HT1080 (cell line): ENCODE measurements at regions not wholly inside any gene's neighbourhood (a gene's known extent, or its start where the extent isn't known, plus 50 kb on each side); places are given as distances from the start of the nearest gene placed in this dataset.

Experiments used
- DNase-seq: peaks from one replicate; pipeline ENCODE4 v3.0.0-alpha.2; 2015; ENCODE audit warnings: low read depth

DNA sequence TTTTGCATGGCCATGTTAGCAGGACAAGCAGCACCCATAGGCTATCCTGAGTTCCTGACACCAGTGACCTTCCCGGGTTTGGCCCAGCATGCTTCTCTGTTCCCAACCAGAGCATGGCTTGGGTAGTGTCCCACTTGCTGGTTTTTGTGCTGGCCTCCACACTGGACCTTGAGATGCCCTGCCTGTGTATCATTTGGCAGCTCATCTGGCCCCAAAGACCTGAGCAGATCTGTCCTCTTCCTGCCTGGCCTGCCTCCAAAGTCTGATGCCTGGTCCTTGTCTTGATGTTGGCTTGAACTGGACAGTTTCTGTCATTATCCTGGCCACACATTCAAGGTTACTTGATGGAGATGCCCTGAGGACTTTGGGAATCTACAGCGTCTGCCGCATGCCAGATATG, 590.7 kb upstream of the KLF4 start:
- DNase-seq: no peak

DNA sequence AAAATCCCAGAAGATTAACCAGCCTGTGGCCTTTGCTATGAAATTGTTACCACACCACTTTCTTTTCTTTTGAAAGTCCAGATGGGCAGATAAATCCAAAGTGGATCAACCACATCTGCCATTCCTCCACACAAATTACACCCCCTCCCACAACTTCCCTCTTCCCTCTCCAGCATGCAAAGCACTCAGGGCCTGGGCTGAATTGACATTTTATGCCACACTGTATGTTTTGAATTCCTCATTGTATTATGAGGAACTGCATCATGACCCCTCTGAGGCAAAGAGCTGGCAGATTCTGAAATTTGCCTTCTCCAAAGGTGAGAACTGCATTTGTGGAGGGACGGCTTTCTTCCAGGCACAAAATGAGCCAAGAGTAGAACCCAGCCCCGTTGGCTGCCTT, 589.2 kb upstream of the KLF4 start:
- DNase-seq: no peak

DNA sequence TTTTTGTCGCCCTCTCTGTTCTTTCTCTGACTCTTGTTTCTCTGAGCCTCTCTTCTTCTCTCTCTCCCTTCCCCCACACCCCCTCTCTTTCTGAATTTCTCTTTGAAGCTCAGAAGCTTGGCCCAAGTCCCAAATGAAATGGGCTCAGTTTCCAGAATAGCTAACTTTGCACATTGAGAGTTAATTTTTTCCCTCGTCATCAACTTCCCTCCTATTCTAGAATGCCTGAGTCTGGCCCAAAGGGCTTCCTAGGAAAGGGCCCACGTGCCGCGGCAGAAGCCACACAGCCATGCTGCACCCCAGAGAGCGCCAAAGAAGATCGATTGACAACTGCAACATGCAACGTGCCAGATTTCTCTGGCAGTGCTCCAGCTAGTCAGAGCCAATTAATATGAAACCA, 588.8 kb upstream of the KLF4 start:
- DNase-seq: no peak

DNA sequence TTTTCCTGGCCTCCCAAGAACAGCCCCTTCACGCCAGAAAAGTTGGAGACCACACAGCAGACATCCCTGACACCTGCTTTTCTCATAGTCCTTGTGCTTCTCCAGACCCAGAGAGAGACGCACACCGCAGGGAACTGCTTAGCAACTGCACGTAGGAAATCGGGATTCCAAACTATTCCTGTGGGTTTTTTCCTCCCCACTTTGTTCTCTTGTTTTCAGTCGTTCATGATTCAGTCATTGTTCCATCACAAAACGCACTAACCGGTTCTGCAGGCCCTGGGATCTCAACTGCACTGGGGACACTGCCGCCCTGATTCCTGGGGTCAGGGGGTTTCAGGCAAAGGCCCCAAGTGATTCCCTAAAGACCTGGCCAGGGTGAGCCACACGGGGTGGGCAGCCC, 588.0 kb upstream of the KLF4 start:
- DNase-seq: no peak

DNA sequence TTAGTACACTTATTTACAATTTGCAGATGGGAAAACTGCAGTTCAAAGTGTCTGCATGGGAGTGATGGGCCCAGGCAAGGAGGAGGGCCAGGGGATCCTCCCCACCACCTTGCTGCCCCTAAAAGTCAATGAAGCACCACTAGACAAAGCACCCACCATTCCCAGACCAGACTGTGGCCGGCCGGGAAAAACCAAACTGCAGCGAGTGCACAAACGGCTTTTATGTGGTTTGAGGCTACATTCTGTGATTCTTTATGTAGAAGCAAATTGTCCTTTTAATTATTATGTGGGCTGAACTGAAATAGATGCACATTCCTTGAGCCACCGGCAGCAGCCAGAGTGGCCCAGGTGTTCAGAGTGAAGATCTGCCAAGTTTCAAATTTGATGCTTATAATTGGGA, 585.3 kb upstream of the KLF4 start:
- DNase-seq: no peak

DNA sequence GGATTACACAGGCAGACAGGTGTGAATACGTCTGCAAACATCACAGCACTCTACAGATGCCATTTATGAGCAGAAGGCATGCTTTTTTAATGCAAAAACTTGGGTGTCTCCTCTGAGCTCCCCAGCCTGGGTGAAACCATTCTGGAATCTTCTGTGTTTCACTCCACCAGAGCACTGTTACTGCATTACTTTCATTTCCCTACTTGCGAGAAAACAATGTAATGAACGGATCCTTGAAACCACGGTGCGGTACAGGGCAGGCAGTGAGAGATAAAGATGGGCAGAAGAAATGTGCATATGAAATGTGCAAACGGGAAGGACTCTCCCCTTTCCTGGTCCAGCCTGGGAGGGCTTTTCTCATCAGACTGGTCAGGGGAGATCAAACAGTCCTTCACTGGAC, 584.3 kb upstream of the KLF4 start:
- no peak for DNase-seq

DNA sequence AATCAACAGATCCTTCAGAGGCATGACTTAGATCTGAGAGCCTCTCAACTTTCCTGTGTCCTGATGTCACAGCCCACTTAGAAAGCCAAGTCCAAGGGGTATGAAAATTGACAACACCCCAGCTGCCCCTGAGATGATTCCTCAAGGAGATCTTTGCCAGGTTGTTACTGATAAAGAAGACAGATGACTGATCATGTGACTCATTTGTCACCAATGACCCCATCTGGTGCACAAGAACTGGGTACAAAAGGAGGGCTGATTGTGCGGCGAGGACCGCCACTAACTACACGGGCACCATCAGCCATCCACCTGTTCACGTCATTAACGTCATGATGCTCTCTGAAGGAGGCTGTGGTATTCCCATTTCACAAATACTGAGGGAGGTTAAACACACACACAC, 583.2 kb upstream of the KLF4 start:
- no peak for DNase-seq

DNA sequence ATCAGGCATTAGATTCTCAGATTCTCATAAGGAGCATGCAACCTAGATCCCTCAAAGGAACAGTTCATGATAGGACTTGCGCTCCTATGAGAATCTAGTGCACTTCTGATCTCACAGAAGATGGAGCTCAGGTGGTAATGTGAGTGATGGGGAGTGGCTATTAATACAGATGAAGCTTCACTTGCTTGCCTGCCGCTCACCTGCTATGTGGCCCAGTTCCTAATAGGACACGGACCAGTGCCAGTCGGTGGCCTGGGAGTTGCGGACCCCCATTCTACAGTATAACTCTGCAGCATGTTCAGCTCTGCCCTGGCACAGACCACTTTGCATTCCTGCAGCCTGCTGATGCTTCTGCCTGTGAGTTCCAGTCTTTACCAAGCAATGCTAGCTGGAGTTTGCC, 581.3 kb upstream of the KLF4 start:
- DNase-seq: no peak

DNA sequence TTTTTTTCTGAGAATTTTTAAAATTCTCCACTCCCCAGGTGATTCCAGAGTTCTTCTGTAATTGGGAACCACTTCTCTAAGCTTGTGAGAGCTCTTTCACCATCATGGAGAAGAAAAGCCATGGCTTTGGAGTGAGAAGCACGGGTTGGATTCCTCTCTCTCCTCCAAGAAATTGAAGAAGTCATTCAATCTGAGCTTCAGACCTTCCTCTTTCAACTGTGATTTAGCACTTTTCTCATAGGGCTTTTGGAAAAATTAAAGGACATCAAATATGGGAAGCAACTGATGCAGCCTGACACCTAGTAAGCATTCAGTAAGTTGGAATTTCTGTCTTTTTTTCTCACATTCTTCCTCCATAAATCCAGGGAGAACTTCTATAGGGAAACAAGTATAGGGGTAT, 580.4 kb upstream of the KLF4 start:
- no peak for DNase-seq

DNA sequence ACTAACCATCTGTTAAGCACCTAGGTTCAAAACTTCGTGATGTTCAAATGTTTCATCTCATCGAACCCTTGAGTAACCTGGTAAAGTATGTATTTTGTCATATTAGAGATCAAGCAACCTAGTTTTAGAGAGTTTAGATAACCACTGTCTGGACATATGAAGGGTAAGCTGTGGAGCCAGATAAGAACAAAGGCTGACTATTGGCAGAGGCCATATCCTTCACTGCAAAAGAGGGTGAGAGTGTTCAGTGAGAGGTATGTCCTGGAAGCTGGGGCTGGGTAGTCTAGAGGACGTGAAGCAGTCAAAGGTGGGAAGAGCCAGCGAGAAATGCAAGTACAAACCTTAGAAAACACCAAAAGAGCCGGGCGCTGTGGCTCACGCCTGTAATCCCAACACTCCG, 573.1 kb upstream of the KLF4 start:
- DNase-seq: no peak

DNA sequence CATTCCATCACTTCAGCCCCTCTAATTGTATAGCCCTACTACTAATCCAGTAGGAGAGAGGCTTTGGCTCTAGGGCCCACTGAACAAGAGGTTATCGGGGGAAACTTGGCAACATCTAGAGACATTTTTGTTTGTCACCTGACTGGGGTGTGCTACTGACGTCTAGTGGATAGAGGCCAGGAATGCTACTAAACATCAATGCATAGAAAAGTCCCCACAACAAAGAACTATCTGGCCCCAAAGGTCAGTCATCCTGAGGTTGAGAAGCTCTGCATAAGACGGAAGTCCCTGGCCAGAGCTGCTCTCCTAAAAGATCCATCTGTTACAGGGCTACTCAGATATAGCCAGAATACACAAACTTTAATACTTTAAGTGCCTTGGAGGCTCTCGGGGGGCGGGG, 570.6 kb upstream of the KLF4 start:
- DNase-seq: no peak

DNA sequence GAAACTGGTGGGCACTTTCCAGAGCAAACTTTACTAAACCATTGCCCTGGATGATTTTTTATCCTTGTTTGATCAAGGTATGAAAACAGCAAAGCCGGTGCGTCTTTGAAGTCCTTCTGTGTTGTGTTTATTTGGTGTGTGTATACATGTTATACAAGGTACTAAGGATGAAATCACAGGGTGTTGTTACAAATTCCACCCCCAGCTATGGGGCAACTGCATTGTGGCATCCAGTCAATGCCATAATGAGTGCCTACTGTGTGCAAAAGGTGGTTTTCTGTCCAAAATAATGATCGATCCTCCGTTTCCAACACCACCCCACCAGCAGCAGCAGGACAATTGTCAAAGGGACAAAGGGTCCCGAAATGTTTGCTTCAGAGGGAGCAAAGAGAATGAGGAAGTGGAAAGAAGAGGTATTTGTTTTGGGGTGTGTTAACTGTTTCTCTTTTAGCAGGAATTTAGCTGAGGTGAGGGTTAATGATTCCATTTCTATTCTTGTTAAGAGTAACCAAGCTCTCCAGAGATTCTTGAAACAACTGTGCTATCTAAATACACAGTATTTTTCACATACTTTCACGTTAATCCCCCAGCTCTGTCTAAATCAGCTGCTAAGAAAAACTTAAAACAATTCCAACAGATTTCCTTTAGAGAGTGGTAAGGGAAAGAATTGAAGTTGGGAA, 568.7 kb upstream of the KLF4 start:
- DNase-seq: no peak

DNA sequence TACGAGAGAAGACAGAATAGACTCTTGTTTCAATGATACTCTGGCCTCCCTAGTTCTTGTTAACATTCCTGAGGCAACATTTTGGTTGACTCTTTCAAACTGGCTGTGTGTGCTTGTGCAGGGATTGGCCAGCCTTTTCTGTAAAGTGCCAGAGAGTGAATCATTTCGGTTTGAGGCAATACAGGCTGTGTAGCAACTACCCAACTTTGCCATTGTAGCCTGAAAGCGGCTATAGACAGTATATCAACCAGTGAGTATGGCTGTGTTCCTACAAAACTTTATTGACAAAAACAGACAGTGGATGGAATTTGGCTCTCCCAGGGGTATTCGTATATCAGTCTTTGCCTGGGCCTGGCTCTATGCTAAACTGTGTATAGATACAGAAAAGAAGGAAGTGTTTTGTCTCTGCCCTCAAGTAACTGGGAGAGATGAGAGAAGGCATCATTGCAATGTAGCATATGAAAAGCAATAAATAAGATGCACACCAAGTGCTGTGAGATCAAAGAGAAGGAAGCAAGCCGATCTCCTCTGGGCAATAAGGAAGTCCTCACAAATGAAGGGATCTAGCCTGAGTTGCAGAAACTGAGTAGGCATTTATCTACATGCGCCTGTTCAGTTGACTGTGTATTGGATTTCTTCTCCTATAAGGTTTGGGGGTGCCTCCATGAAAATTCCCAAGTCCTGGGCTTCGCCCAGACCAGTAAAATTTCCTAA, 568.0 kb upstream of the KLF4 start:
- DNase-seq: peak; percentile 86

DNA sequence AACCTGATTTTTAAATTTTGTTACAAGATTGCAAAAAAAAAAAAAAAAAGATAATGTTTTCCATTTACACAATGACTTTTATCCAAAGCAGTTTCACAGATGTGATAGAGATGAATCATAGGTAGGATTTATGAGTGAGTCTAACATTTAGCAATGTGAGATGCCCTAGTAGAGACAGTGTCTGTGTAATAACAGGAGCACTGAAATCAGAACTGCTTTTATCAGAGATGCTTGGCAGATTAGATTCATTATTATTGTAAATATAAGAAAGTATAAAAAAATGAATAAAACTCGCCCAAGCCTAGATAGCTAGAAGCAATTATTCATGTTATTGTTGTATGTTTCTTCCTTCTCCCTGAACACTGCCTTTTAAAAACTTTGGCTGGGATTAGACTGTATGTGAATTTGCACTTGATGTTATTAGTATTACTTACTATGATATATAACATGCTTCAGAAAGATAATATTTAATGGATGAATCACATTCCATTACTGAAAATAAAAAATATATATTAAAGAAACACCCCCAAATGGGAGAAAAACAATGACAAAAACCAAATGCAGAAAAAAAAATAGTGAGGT, 567.3 kb upstream of the KLF4 start:
- peak; percentile 77 for DNase-seq

DNA sequence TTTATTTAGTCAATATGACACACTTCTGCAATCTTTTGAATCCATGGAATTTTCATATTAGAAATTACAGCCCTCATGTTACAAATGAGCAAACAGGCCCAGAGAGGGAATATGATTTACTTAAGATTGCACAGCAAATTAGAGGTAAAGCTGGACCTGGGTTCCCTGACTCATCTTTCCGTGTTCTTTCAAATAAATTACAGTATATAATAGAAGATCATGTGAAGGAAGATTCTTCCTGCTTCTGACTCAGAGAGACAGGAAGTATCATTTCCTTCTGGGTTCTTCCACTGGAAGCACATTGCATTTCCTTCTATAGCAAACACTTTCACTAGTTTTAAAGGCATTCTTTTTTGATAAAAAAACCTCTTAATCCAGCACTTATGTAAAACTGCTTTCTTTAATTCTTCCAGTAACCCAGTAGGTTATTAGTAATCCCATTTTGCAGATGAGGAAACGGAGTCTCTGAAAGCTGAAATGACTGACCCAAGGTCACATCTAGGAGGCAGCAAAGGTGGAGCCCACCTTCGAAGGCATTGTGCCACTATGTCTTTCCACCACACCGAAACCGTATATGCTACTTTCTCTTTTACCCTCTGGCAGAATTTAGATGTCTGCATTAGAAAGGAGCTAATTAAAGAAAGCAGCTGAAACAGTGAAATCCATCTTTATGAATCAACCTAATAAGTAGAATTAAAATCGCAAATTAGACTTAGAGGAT, 566.7 kb upstream of the KLF4 start:
- DNase-seq: peak; percentile 82

DNA sequence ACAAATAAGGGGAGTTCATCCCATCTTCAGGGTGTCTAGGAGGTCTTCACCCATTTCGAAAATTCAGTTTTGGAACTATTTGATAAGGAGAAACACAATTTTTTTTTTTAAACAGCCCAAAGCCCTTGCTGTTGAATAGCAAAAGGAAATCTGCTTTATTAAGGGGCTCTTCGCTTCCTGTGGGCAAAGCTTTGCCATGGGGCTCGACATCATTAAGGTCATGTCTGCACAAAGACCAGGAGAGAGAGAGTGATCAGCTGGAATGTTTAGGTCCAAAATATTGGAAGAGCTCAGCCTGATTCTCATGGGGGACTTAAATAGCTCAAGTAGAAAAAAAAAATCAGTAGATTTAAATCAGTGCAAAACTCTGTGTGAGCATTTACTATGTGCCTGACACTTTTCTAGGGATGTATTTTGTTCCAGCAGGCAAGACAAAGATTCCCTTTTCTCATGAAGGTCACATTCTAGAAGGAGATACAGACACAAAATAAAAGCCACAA, 564.6 kb upstream of the KLF4 start:
- no peak for DNase-seq

DNA sequence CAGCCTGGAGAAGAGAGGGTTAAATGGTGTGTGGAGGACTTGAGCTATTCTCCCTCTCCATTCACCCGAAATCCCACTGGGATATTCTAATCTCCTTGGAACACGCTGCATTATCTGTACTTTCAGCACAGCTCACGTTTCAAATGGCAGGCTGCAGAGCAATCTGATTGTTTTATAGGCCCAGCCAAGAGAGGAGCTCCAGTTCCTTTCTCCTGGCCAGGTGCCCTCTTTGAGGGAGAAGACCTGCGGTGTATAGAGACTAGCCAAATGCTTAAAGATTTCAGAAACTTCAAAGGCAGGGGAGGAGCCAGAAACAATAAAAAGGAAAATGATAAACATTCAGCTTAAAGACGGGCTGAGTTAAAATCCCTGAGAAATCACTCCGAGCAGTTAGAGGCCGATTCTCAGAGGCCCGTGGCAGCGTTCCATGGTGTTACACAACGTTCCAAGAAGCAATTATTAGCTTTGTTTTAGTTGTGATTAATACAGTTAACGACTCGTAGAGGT, 564.0 kb upstream of the KLF4 start:
- DNase-seq: no peak

DNA sequence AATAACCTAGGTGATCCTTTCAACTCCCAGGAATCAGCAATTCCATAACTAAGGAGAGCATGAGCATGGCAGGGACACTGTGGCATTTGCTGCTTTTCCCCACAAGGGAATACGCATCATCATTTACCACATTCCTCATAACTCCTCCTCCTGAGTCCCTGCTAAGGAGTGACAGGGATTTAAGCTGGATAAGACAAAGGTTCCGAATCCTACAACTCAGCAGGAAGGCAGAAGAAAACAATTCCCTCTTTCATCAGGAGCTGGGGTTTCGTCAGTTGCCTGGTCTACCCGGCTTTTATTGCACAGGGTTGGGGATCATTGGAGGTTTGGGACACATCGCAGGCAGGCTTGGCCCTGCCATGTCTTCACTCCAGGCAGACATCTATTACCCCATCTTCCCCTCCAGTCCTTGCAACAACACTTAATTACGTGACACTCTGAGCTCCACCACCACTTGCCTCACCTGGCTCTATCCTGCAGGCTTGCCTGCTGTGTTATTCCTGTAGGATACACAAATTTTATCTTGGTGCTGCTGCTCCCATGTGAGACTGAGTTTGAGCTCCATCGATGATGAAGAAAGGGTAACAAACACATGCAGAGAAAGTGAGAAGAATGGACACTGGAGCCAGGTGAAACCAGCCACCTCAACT, 563.0 kb upstream of the KLF4 start:
- no peak for DNase-seq

DNA sequence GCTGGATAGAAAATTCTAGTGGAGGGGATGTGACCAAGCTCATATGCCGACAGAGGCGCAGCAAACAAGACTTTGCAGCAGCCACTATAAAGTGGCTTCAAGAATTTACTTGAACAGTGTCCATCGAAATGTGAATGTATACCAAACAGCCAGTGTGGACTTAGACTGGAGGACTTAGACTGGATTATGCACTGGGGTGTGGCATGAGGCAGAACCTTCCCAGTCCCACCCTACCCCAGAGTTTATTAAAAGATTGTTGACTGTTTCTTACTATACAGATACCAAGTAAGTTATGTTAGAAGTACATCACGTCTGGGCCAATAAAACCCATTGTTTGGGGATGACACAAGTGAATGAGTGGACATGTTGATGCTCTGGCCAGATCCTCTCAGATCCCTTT, 561.3 kb upstream of the KLF4 start:
- no peak for DNase-seq

DNA sequence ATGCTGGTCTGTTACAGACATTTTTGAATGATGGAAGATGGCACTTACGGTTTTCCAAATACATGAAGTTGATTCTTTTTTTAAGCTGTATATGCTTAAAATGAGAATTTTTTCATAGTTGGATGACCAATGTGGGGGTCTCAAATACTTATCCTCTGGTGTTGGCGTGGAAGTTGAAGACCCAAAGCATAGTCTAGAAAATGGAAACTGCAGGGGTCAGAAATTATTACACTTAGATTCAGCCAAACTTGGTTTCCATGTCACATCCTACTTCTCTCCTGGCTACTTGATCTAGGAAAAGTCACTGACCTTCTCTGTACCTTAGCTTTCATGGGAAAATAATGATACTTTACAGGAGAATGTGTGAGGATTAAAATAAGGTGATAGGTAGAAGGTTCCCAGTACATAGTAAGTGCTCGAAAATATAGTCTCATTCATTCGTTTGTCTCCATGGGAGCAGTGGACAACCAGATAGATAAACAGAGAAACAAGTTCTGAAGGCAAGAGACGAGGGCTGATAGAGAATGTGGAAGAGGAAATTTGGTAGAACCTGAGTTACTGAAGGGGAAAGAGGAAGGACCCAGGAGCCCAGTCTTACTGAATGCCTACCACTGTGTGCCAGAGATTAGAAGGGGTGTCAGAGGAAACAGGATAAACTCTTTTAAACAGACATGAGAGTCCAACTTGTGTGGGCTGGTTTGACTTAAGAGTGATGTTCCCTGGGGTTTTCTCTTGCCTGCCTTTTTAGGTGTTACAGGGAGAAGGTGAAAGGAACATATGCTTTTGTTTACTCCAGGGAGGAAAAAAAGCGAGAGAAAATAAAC, 560.3 kb upstream of the KLF4 start:
- DNase-seq: no peak
